ENCODE measurements at regions not wholly inside any gene's neighbourhood (a gene's known extent, or its start where the extent isn't known, plus 50 kb on each side); places are given as distances from the start of the nearest gene placed in this dataset.

DNA sequence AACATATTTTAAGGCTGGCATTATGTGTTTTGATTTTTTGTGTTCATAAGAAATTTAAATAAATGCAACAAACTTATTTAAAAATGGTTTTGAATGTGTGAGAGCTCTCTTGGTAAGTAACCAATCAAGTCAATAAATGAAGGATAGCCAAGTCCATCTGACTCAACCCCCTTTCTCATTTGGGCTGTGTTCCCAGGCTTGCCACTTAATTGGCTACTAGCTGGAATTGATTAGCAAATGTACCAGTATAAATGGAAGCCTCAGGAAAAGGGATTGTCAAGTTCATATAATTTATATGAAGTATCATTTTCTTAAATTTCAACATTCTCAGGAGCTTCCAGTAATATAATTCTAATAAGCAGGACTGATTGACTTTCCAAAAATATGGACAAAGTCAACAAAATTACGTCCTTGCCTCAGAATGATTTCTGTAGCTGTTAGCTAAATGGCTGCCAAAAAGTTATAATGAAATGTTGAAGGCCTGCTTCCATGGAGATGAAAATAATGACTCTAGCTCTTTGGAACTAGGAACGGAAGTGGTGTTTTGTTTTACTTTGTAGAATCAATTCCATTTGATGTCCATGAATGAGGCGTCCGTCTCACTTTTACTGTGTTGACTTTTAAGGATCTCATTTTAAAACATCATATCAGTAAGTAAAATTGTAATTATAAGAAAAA, 614.9 kb downstream of the CDH26 start:
- DNase-seq (ENCODE audit: low read depth in 2 of 2) = no peak

DNA sequence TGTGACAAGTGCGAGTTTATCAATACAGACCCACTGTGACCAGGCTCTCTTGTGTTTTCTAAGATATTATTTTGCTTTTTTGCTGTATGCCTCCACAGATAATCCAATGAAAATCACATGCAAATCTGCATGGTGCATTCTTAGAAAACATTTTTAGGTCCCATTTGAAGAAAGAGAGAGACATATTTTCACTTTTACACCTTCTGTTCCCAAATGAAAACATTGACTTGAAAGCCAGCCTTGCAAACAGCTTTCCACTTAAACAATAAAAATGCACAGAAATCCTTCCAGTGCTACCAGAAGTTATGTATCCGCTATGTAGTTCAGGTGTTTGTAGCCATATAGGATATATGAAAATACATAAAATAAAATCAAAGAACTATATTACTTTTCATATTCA, 618.0 kb downstream of the CDH26 start:
- no peak for DNase-seq (ENCODE audit: low read depth in 2 of 2)

DNA sequence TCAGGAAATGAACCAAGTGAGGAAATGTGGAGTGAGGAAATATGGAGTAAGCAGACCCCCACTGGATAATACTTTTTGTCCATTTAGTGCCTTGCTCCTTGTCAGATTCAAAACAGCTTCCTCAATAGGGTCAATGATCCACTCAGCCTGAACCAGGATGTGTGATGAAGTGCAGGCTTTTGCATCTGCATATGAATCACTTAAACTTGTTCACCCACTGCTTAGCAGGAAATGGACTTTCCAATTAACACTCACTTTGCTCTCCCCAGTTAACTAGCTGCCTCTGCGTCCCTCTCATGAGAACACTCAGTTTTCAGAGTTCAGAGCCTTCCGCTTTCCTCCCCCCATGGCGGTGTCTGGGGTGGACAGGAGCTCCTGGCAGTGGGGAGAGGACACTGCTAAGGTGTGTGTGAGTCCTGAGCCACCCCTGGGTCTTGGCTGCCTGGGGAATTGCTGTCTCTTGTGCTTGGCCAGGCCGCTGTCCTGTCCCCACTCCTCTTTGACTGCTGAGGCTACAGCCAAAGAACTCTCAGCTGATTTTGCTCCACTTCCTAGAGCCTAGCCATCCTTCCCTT, 621.8 kb downstream of the CDH26 start:
- no peak for DNase-seq (ENCODE audit: low read depth in 2 of 2)

DNA sequence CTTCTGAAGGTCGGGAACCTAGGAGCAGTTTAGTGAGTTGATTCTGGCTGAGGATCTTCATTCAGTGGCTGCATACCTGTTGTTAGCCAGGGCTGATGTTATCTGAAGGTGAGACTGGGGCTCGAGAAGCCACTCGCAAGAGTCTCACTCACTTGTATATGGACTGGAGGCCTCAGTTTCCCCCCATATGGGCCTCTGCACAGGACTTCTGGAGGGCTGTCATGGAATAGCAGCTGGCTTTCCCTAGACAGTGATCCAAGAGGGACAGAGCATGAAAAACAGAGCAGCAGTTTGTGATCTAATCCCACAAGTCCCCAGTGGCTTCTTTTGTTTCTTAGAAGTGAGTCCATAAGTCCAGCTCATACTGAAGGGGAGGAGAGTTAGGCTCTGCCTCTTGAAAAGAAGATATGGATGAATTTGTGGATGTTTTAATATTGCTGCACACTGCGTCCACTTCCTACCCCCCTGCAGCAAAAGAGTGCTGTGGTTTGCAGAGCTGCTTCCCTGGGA, 623.4 kb downstream of the CDH26 start:
- no peak for DNase-seq (ENCODE audit: low read depth in 2 of 2)

DNA sequence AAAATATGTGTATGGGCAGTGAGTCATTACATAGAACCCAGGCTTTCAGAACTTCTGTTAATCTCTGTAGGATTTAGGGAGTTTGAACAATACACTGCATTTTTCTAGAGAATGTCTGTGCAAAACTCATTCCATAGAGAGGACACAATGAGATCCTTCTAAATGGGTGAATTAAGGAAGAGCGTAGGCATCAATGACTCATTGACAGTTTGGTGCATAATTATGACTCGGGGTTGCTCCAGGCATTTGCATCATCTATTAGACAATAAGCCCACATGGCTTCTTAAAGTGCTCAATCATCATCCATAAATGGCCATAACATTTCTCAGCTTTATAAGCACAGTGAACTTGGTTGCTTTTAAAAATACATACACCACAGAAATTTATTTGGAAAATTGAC, 625.5 kb downstream of the CDH26 start:
- no peak for DNase-seq (ENCODE audit: low read depth in 2 of 2)

DNA sequence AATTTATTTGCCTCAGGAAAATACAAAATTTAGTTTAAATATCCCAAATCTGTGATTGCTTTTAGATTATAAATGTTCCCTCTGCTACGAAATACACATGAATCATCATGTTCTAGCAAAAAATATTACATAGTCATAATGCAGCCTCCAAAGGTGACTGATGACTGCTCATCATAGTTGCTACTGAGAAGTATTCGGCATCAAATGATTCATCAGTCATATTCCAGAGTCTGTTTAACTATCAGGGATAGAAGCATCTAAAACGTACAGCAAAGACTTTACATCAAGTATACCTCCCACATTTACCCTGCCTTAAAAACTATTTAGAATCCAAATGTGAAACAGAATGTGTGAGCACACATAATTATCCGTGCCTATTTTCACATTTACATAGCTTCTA, 626.0 kb downstream of the CDH26 start:
- no peak for DNase-seq (ENCODE audit: low read depth in 2 of 2)

DNA sequence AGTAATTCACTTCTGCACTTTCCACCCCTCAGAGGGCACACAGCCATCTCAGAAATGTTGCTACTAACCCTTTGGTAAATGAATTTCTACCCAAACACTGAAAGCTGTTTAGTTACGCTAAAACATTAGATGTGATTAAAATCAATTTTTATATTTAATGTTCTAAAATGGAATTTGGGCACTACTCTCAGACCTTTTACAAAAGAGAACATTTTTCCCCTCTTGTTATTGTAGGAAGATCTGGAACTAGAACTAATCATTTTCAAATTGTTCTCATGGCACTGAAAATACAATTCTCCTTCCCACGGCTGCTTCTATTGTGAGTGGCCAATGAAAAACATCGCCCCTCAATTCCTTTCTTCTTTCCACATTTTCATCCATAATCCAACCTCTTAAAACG, 627.4 kb downstream of the CDH26 start:
- no peak for DNase-seq (ENCODE audit: low read depth in 2 of 2)

DNA sequence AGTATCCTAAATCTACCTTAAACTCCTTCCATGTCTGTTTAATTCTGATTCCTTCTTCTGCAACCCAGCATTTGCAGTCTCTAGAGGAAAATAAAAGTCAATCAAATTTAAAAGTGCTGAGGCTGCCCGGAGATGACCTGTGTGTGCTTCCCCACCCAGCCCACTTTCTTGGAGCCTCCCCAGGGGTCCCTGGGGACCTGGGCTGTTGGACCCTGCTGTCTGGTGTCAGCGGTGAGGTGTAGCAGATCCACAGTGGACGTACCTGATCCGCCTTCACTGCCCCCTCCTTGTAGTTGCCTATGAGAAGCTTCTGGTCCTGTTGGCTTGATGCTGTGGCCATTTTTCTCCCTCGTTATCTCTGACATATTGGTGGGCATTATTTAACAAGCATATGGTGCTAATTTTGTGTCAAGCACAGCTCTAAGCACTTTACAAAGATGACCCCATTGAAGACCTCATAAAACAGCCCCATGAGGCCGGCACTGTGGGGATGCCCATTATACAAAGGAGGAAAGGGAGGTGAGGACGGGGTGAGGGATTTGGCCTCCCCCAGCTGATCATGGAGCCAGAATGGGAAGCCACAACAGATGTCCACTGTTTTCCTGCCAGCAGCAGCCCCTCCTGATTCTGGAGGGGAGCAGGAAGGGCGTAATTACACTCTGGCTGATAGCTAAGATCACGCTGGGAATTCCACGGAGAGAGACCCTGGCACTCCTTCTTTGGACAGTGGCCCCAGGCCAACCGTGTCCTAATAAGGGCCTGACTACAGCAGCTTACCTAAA, 628.2 kb downstream of the CDH26 start:
- DNase-seq (ENCODE audit: low read depth in 2 of 2) = no peak

DNA sequence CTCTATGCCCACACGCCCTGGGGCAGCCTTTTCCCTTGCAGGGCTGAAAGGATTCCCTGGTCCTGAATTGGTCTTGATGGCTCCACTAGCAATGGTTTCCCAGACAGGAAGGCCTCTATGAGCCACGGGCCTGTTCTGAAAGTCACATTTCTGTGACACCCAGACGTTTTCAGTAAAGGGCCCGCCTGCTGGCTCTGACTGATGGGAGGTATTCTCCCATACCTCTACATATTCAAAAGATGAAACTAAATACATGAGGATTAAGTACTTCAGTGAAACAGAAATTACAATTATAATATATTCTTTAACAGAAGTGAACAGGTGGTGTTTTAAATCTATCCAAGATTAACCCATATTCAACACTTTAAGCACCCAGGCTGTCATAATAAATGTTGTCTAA, 629.8 kb downstream of the CDH26 start:
- DNase-seq (ENCODE audit: low read depth in 2 of 2) = no peak

DNA sequence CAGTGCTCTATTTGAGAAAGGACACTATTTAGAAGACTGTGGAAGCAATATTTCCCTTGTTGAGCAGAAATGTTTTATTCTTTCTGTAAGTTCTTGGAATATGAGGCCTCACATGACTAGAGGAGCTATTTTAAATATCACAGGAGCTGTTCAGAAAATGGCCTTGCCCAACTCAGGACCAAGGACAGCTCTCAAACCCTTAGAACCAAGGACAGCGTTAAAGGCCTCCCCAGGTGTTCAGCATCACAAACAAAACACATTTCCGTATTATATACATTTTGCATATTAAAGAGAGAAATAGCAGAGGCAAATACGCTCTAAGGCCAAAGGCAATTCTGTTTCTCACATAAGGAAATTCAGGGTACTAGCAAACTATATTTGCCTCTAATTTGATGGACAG, 631.4 kb downstream of the CDH26 start:
- no peak for DNase-seq (ENCODE audit: low read depth in 2 of 2)

DNA sequence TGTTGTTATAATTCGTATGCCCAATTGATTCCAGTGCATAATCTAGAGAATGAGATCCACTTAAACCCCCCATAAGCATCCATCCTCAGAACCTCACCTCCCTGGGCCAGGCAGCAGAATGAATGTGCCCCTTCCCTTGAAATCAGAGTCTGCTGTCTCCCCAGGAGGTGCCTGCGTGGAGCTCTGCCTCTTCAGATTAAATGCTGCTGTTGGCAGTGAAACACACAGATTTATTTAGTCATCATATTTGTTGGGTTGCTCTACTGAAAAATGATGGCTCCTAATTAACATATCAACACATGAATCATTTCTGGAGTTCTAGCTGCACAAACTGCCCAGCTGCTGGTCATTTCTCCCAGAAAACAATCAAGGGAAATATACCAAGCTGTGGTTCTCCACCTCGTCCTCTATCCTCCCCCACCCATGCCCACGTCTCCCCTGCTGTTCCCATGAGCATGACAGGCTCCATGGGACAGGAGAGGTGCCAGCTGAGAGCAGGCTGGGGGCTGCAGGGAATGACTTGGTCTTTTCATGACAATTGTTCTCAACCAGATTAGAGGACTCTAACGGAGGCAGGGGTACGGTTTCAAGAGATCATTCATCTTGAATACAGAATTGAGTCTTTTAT, 633.1 kb downstream of the CDH26 start:
- no peak for DNase-seq (ENCODE audit: low read depth in 2 of 2)

DNA sequence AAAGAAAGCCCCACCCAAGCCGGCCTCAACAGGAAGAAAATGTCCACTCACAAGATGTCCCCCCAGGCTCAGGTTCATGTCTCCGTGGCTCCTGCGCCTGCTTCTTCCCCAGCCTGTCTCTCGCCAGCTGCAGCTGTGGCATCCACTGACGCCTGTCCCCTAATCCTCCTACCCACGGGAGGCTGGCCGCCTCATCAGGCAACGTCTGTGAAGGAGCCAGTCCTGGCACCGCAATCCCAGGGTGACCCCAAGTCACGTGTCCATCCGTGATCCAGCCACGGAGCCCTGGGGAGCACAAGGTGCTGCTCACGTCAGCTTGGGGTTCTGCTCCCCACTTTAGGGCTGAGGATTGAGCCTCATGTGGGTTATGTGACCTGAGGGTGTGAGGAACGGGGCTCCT, 640.3 kb downstream of the CDH26 start:
- DNase-seq (ENCODE audit: low read depth in 2 of 2) = no peak

DNA sequence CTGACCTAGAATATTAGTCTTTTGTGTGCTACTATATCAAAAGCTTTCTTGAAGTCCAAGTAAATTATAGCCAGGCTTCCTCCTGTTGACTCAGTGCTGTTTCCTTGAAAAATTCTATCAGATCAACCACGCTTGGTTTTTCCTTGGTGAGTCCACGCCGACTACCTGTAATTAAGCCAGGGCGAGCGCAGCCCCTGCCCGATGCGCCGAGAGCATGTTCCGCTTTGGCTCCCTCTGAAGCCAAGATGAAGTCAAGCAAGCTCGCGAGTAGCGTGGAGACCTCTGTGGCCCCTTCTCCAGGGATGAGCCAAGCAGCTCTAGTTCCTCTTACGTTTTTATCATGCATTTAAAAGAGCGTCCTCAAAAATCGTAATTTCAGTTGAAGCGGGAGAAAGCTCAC, 641.2 kb downstream of the CDH26 start:
- no peak for DNase-seq (ENCODE audit: low read depth in 2 of 2)

DNA sequence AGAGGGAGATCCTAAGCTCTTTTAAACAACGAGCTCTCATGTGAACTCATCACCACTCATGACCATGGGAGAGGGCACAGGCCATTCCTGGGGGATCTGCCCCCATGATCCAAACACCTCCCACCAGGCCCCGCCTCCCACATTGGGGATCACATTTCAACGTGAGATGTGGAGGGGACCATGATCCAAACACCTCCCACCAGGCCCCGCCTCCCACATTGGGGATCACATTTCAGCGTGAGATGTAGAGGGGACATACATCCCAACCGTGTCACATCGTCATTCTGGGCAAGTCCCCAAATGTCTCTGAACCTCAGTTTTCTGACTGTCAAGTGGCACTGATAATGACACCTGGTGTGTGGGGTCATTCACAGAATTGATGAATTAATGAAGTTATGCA, 641.8 kb downstream of the CDH26 start:
- no peak for DNase-seq (ENCODE audit: low read depth in 2 of 2)

DNA sequence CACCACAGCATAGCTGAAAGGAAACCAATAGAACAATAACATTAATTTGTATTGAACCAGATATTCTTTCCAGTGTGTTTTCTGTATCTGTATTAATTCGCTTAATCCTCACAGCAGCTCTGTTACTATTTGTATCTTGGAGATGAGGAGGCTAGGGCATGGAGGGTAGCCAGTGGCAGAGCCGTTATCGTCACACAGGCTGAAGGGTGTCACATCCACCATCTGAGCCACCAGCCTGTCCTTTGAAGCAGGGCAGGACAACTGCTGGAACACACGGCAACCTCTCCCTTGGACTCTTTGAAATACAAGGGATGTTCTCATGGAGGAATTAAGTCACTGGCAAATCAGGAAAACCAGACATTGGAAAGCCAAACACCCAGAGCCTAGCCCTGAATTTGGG, 628.0 kb upstream of the CDH4 start:
- no peak for DNase-seq (ENCODE audit: low read depth in 2 of 2)

DNA sequence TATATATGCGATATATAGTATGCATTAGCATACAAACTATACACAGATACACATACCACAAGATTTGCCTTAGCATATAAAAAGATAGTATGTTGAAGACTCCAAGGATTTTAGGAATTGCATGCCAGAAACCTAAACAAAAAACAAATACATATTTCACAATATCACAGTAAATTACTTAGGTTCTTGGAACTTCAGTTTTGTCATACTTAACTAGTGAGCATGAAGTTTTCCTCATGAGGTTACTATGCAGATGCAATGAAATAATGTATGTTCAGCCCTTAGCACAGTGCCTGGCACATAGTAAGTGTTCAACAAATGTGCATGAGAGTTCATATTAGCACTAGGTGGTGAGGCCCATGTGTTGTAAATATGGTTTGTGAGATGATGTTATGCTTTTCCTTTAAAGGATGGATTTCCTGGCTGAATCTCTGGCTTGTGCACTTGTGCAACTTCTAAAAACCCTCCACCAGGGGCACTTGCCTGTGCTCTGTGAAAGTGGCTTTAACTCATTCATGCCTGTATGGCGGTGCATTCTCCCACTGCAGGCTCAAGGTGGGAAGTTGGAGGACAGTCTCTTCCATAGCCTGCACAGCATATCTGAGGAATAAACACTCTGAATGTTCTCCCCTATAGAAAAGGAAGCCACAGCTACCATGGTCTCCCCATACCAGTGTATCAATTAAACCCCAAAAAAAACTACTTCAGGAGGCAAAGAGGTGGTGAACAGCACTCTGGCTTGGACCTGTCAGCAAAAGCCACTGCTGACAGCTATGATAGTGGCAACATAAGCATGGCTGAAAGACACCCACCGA, 624.1 kb upstream of the CDH4 start:
- no peak for DNase-seq (ENCODE audit: low read depth in 2 of 2)

DNA sequence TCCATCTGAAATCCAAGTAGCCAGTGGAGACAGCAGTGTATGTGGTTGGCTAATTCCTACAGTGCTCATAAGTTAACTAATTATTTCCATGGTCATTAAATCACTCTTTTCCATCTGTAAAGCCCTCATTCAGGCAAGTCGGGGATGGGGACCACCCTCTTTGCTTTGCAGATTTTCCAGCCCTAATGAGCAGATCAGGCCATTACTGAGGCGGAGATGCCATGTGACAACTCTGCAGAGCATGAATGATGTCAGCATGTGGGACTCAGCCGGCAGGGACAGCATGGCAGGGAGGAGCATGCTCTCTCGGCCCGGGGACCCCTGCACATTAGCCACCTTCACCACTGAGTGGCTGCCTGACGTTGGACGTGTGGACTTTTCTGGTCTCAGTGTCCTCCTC, 623.3 kb upstream of the CDH4 start:
- no peak for DNase-seq (ENCODE audit: low read depth in 2 of 2)

DNA sequence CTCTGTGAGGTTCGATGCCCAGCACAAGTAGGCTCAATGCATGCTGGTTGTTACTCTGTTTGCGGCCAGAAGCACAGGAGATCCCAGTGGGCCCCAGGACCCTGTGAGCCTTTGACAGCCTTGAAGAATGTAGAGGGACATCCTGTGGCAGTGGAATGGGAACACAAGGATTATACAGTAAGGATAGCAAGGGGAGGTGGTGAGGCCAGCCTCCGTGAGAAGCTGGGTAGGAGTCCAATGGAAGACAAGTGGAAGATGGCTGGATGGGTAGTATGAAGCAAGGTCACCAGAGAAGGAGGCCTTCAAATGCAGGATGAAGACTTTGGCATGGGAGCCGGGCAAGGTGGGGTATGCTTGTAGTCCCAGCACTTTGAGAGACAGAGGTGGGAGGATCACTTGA, 622.9 kb upstream of the CDH4 start:
- no peak for DNase-seq (ENCODE audit: low read depth in 2 of 2)

DNA sequence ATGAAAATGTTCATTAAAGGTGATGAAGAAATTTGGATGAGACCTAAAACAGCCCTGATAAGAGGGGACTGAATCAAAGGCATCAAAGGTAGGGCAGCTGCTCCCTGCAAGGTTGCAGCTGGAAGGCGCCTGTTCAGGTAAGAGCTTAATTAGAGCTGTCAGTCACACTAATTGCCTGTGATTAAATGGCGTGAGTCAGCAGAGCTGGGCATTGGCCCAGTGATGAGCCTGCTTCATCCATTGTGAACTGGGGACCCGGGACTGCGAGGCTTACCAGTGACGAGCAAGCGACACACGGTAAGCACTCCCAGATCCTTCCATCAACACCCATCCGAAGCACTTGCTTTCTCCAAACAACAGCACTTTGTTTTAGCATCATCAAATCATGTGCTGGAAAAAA, 621.5 kb upstream of the CDH4 start:
- DNase-seq (ENCODE audit: low read depth in 2 of 2) = no peak

DNA sequence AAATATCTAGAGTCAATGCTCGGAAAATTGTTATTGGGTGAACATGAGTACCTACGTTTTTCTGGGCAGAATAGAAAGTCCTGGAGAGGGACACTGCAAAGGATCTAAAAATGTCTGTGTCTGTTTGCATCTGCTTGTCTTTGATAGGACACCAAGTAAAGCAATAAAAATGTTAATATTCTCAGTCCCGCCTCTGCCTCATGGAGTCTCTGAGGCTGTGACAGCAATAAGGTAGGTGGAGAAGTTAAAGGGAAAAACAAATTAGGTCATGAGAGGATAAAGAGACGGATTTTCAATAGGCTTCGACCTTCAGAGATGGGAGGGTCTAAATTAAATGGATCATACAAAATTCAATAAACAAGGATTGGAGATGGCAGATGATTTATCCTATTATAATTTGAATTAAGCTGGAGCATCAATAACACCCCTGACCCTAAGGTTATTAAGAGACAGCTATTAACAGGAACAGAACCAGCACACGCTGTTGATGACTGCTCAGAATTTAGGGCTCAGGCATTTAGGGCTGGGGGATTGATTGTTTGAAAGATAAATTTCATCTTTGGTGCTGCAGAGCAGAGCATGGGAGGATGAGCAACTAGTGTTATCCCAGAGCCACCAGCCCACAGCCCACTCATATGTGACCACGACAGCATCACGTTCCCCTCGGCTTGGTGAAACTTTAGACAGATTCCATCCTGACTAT, 620.3 kb upstream of the CDH4 start:
- DNase-seq (ENCODE audit: low read depth in 2 of 2) = no peak

Measured in stimulated activated CD4-positive, alpha-beta T cell treated with anti-CD3 and anti-CD28 coated beads, Interleukin-4, amount 100 ng/mL, for 48 hours (primary cell).